H1 (cell line): ENCODE measurements at regions not wholly inside any gene's neighbourhood (a gene's known extent, or its start where the extent isn't known, plus 50 kb on each side); places are given as distances from the start of the nearest gene placed in this dataset.

Experiments
- CTCF ChIA-PET: fragments of 300-600 bp; sonication (Branson Sonifier 250); formaldehyde crosslinking; loops from one replicate; lab custom pipeline; 2021; ENCODE audit not compliant: partially characterized antibody; lab: Charles Lee
- POLR2A ChIA-PET: fragments of 300-600 bp; sonication (Branson Sonifier 250); formaldehyde crosslinking; loops from one replicate; lab custom pipeline; 2021; ENCODE audit warnings: inconsistent platforms; ENCODE audit not compliant: partially characterized antibody; lab: Charles Lee
- DNase-seq, 2 experiments: peaks; one replicate each; pipeline versions ENCODE4 v3.0.0 to v3.0.0-alpha.2; 2010 to 2022; ENCODE audit warnings: low spot score in 2 of 2, low read depth in 1 of 2, mixed read lengths in 1 of 2
- FAIRE-seq: peaks from 2 replicates; lab custom pipeline; 2011; peaks lifted over from hg19 to GRCh38; lab: Jason Lieb, UNC
- H2AFZ ChIP-seq: 2 replicates; pipeline ENCODE4 v1.8.1; 2012; ENCODE audit warnings: low read length, inconsistent platforms
- H2AK5ac ChIP-seq: 2 replicates; pipeline ENCODE4 v1.6.1; 2013; ENCODE audit warnings: low read depth, low read length
- H2BK120ac ChIP-seq: replicated peaks from 2 replicates; pipeline ENCODE3; 2013; ENCODE audit warnings: low read depth, low read length, inconsistent platforms
- H2BK12ac ChIP-seq: 2 replicates; pipeline ENCODE4 v1.6.1; 2013; ENCODE audit warnings: low read depth, low read length
- H2BK15ac ChIP-seq: 2 replicates; pipeline ENCODE4 v1.6.1; 2013; ENCODE audit warnings: low read length
- H2BK20ac ChIP-seq: 2 replicates; pipeline ENCODE4 v1.6.1; 2013; ENCODE audit warnings: low read length
- H2BK5ac ChIP-seq: 2 replicates; pipeline ENCODE4 v1.6.1; 2013; ENCODE audit warnings: low read depth, low read length
- H3K14ac ChIP-seq: 2 replicates; pipeline ENCODE4 v1.6.1; 2013; ENCODE audit warnings: inconsistent platforms; ENCODE audit not compliant: insufficient read length
- H3K18ac ChIP-seq: 2 replicates; pipeline ENCODE4 v1.6.1; 2013; ENCODE audit warnings: low read length; ENCODE audit errors: extremely low read depth
- H3K23ac ChIP-seq: 2 replicates; pipeline ENCODE4 v1.6.1; 2013; ENCODE audit warnings: inconsistent platforms; ENCODE audit not compliant: insufficient read length
- H3K23me2 ChIP-seq: 2 replicates; pipeline ENCODE4 v1.6.1; 2013; ENCODE audit warnings: low read depth, low read length
- H3K27ac ChIP-seq: 2 replicates; pipeline ENCODE4 v1.6.1; 2011; ENCODE audit warnings: low read depth, low read length, inconsistent platforms
- H3K27me3 ChIP-seq, 4 experiments: replicated peaks in 1 of 4; 1 replicate in 1 of 4; 2 replicates in 3 of 4; pipeline versions ENCODE4 v1.6.1 to v1.8.1; 2011 to 2013; ENCODE audit warnings: low read length in 3 of 4, mild to moderate bottlenecking in 3 of 4, inconsistent platforms in 2 of 4, mixed read lengths in 2 of 4, moderate library complexity in 1 of 4; ENCODE audit not compliant: control insufficient read depth in 3 of 4, insufficient read depth in 3 of 4; ENCODE audit errors: extremely low read depth in 1 of 4
- H3K36me3 ChIP-seq, 4 experiments: 2 replicates each; pipeline versions ENCODE4 v1.6.1 to v1.8.1; 2011 to 2013; ENCODE audit warnings: mild to moderate bottlenecking in 4 of 4, low read length in 3 of 4, moderate library complexity in 2 of 4, control low read depth in 1 of 4, inconsistent platforms in 1 of 4; ENCODE audit not compliant: insufficient read depth in 4 of 4, control insufficient read depth in 2 of 4
- H3K4ac ChIP-seq: replicated peaks from 2 replicates; pipeline ENCODE3; 2013; ENCODE audit warnings: low read length, low read depth, mixed read lengths, inconsistent platforms; ENCODE audit not compliant: insufficient read length
- H3K4me1 ChIP-seq, 4 experiments: replicated peaks in 1 of 4; 1 replicate in 1 of 4; 2 replicates in 3 of 4; pipeline versions ENCODE4 v1.6.1 to v1.8.1; 2011 to 2013; ENCODE audit warnings: low read length in 3 of 4, inconsistent platforms in 2 of 4, mixed read lengths in 1 of 4; ENCODE audit not compliant: insufficient read depth in 4 of 4, control insufficient read depth in 3 of 4
- H3K4me2 ChIP-seq, 2 experiments: 2 replicates each; pipeline versions ENCODE4 v1.6.1 to v1.8.1; 2011 to 2013; ENCODE audit warnings: low read depth in 2 of 2, low read length in 2 of 2, control low read depth in 1 of 2, inconsistent platforms in 1 of 2, mild to moderate bottlenecking in 1 of 2; ENCODE audit not compliant: insufficient read depth in 1 of 2
- H3K4me3 ChIP-seq, 4 experiments: fragments of 200-600, 300-600 bp in 1 of 4; sonication (generic), shearing (Covaris generic), sonication (Bioruptor Twin) in 1 of 4; 2 replicates each; pipeline versions ENCODE4 v1.5.1 to v1.8.1; 2011 to 2016; ENCODE audit warnings: low read length in 4 of 4, low read depth in 3 of 4, control low read depth in 2 of 4, inconsistent platforms in 2 of 4, mild to moderate bottlenecking in 2 of 4, mixed read lengths in 1 of 4, moderate library complexity in 1 of 4; ENCODE audit not compliant: insufficient read depth in 2 of 4; ENCODE audit errors: extremely low read depth in 1 of 4
- H3K56ac ChIP-seq: replicated peaks from 2 replicates; pipeline ENCODE3; 2013; ENCODE audit warnings: low read depth, mild to moderate bottlenecking, mixed read lengths, low read length, inconsistent platforms; ENCODE audit not compliant: insufficient read length
- H3K79me1 ChIP-seq: 2 replicates; pipeline ENCODE4 v1.6.1; 2013; ENCODE audit warnings: low read depth, low read length, control low read depth
- H3K79me2 ChIP-seq, 2 experiments: 2 replicates each; pipeline versions ENCODE4 v1.6.1 to v1.8.1; 2012 to 2013; ENCODE audit warnings: low read length in 2 of 2, mild to moderate bottlenecking in 2 of 2, inconsistent platforms in 1 of 2; ENCODE audit not compliant: insufficient read depth in 2 of 2, control insufficient read depth in 1 of 2
- H3K9ac ChIP-seq, 4 experiments: replicated peaks in 1 of 4; 1 replicate in 1 of 4; 2 replicates in 3 of 4; pipeline versions ENCODE4 v1.6.1 to v1.8.1; 2011 to 2013; ENCODE audit warnings: low read depth in 3 of 4, low read length in 3 of 4, control low read depth in 2 of 4, mild to moderate bottlenecking in 2 of 4, moderate library complexity in 2 of 4, inconsistent platforms in 1 of 4; ENCODE audit errors: extremely low read depth in 1 of 4
- H3K9me3 ChIP-seq, 2 experiments: 2 replicates each; pipeline versions ENCODE4 v1.6.1 to v1.8.1; 2012 to 2013; ENCODE audit warnings: mild to moderate bottlenecking in 2 of 2, moderate library complexity in 2 of 2, control low read depth in 1 of 2, inconsistent platforms in 1 of 2, low read depth in 1 of 2, low read length in 1 of 2, mixed read lengths in 1 of 2; ENCODE audit not compliant: insufficient read depth in 2 of 2
- H4K20me1 ChIP-seq, 2 experiments: replicated peaks in 1 of 2; 2 replicates each; pipeline versions ENCODE3 to v1.8.1; 2011 to 2013; ENCODE audit warnings: inconsistent platforms in 2 of 2, low read length in 2 of 2, mild to moderate bottlenecking in 1 of 2; ENCODE audit not compliant: insufficient read depth in 2 of 2, control insufficient read depth in 1 of 2
- H4K5ac ChIP-seq: 2 replicates; pipeline ENCODE4 v1.6.1; 2013; ENCODE audit warnings: low read length, low read depth, mixed read lengths, inconsistent platforms; ENCODE audit not compliant: insufficient read length
- H4K8ac ChIP-seq: 2 replicates; pipeline ENCODE4 v1.8.0; 2013; ENCODE audit warnings: mild to moderate bottlenecking, moderate library complexity, low read length, inconsistent platforms; ENCODE audit not compliant: insufficient read depth; ENCODE audit errors: extremely low read depth
- H4K91ac ChIP-seq: replicated peaks from 2 replicates; pipeline ENCODE3; 2013; ENCODE audit warnings: low read length, mixed read lengths, inconsistent platforms; ENCODE audit not compliant: insufficient read length
- CHD1 ChIP-seq: IDR thresholded peaks from 2 replicates; pipeline ENCODE4 v1.6.1; 2012; ENCODE audit warnings: low read depth, low read length, improper control_type of control experiment
- CHD2 ChIP-seq: IDR thresholded peaks from 2 replicates; pipeline ENCODE4 v1.6.1; 2012; ENCODE audit warnings: low read length, improper control_type of control experiment
- GTF2F1 ChIP-seq: IDR thresholded peaks from 2 replicates; pipeline ENCODE4 v1.6.1; 2012; ENCODE audit warnings: low read depth, low read length, improper control_type of control experiment, borderline replicate concordance
- RAD21 ChIP-seq, 2 experiments: IDR thresholded peaks in 1 of 2; conservative IDR thresholded peaks in 1 of 2; 2 replicates each; pipeline ENCODE4 v1.6.1; 2011; ENCODE audit warnings: low read depth in 2 of 2, low read length in 2 of 2, improper control_type of control experiment in 1 of 2, inconsistent platforms in 1 of 2, mild to moderate bottlenecking in 1 of 2, moderate library complexity in 1 of 2
- SRF ChIP-seq: IDR thresholded peaks from 2 replicates; pipeline ENCODE4 v1.6.1; 2011; ENCODE audit warnings: mild to moderate bottlenecking, low read depth, low read length, moderate library complexity
- WGBS, 2 experiments: shearing (Covaris generic) in 1 of 2; methylation state at CpG; one replicate each; pipeline versions ENCODE4 v1.1.6 to v1.1.7; 2013 to 2015; ENCODE audit warnings: low lambda C conversion rate in 2 of 2, mixed read lengths in 2 of 2, inconsistent platforms in 1 of 2, low coverage in 1 of 2, missing lambda C conversion rate in 1 of 2; ENCODE audit not compliant: insufficient replicate concordance in 2 of 2, insufficient coverage in 1 of 2, insufficient read length in 1 of 2; ENCODE audit errors: extremely low coverage in 1 of 2, missing lambda C conversion rate in 1 of 2; 5-methylcytosine and 5-hydroxymethylcytosine counted together
- TF ChIP-seq, protein P1 (sequence below), 3 experiments: IDR thresholded peaks; 1 replicate in 2 of 3; 2 replicates in 1 of 3; pipeline versions ENCODE4 v1.5.1 to v1.6.1; 2011; ENCODE audit warnings: low read length in 3 of 3, mild to moderate bottlenecking in 3 of 3, inconsistent platforms in 2 of 3, low read depth in 1 of 3, moderate library complexity in 1 of 3; ENCODE audit not compliant: insufficient read depth in 1 of 3; ENCODE audit errors: control extremely low read depth in 1 of 3

DNA sequence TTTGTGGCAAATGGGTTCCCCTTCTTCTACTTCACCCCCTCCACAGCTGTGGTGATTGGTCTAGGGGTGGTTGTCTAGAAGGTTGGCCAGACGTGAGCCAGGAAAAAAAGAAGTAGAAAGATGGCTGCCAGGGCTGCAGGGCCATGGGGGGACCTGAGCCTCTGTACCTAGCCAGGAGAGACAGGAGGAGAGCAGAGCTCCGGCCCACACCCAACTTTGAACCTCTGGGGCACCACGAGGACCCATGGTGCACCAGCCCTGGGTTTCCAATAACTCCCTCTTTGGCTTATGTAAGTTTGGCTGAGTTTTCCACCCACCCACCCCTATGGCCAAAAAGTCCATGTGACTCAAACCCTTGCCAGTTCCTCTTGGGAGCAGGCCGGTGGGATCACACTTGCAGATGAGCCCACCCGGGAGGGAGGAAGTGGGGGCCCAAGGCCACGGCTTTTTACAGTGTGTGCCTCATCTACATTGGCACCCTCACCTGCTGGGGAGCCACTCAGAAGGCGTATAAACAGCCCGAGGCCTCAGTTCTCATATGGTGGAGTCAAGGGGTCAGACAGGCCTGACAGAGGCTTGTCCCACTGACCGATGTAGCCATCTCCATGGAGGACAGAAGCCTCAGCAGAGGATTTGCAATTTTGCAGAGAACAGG, 293.1 kb upstream of the HDAC4 start:
- Histone ChIP-seq H2BK20ac (no peak overlapping the region), H2BK120ac (no peak overlapping the region), H4K5ac (no peak overlapping the region), H3K4me1 (peaks cover 0 to 6% (median 4%) of the 10 kb centered on the region in 4 experiments; a peak in 3 of 7 replicates), H4K8ac (no peak overlapping the region), H3K36me3 (no peaks in the 10 kb centered on the region), H2AK5ac (no peak overlapping the region), H3K56ac (no peak overlapping the region), H2BK15ac (no peak overlapping the region), H3K23ac (no peak overlapping the region), H3K4me2 (no peak overlapping the region), H3K9me3 (no peaks in the 10 kb centered on the region), H3K9ac (no peak overlapping the region), H3K23me2 (no peaks in the 10 kb centered on the region), H3K79me1 (no peaks in the 10 kb centered on the region), H3K18ac (no peak overlapping the region), H2AFZ (no peak overlapping the region), H3K4ac (no peak overlapping the region), H2BK5ac (no peak overlapping the region), H4K91ac (no peak overlapping the region), H3K4me3 (no peak overlapping the region), H3K14ac (no peak overlapping the region), H3K27ac (no peak overlapping the region), H3K27me3 (no peaks in the 10 kb centered on the region), H4K20me1 (no peaks in the 10 kb centered on the region), H2BK12ac (no peak overlapping the region), H3K79me2 (no peaks in the 10 kb centered on the region)
- ChIA-PET POLR2A (no interaction called here), CTCF (no interaction called here)
- TF ChIP-seq CHD2: no peak
- no peak for TF ChIP-seq RAD21 (IDR thresholded peaks at IDR 0.05 in 1 of 2, conservative IDR thresholded peaks at IDR 0.05 in 1 of 2; ENCODE audit: low read depth in 2 of 2, low read length in 2 of 2)
- no peak for TF ChIP-seq SRF
- TF ChIP-seq, protein P1, sequence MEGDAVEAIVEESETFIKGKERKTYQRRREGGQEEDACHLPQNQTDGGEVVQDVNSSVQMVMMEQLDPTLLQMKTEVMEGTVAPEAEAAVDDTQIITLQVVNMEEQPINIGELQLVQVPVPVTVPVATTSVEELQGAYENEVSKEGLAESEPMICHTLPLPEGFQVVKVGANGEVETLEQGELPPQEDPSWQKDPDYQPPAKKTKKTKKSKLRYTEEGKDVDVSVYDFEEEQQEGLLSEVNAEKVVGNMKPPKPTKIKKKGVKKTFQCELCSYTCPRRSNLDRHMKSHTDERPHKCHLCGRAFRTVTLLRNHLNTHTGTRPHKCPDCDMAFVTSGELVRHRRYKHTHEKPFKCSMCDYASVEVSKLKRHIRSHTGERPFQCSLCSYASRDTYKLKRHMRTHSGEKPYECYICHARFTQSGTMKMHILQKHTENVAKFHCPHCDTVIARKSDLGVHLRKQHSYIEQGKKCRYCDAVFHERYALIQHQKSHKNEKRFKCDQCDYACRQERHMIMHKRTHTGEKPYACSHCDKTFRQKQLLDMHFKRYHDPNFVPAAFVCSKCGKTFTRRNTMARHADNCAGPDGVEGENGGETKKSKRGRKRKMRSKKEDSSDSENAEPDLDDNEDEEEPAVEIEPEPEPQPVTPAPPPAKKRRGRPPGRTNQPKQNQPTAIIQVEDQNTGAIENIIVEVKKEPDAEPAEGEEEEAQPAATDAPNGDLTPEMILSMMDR (IDR thresholded peaks at IDR 0.05; ENCODE audit: control extremely low read depth in 1 of 3, insufficient read depth in 1 of 3, low read depth in 1 of 3, low read length in 3 of 3): no peak
- no peak for TF ChIP-seq GTF2F1
- no peak for TF ChIP-seq CHD1
- WGBS, 2 experiments: 92% methylated on average over 9 of the region's 9 CpGs; no CpG with 5 or more reads in 1 of the 2 experiments
- DNase-seq: no peak
- no peak for FAIRE-seq
